Right ventricle myocardium superior (tissue), 1 donor: ENCODE measurements at regions not wholly inside any gene's neighbourhood (a gene's known extent, or its start where the extent isn't known, plus 50 kb on each side); places are given as distances from the start of the nearest gene placed in this dataset.

ENCODE experiments used
- ATAC-seq: fragments of 200-7000 bp; cut with Tn5 transposase; one replicate; pipeline ENCODE4 v1.9.1; 2020; ENCODE audit warnings: mild to moderate bottlenecking; ENCODE audit not compliant: poor library complexity
- DNase-seq: peaks from one replicate; pipeline ENCODE4 v3.0.0-alpha.2; 2020
- intact Hi-C: fragments of 100-400 bp; cut with DNase I; formaldehyde crosslinking; loops from one replicate; pipeline ENCODE4 v1.11.2; 2022
- donor health status: DM: no; HTN: yes; CAD: no; lungs with severe emphysema.

DNA sequence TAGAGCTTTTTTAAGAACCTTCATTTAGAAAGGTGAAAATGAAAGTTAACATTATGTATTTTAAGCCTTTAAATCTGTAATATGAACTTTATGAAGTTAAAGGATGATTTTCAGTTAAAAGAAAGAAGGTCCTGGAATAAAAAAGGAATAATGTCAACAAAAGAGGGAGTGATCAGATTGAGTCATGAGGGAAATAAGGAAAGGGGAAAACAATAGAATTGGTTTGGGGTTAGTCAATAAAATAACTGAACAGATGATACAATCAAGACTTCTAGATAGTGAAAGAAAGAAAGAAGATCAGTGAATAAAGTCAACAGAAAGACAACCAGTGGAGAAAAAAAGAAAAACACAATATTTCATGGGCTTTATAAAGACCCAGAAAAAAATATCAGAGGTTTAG lies 291.6 kb upstream of the ARSJ start:
- intact Hi-C loops = no loop called here
- ATAC-seq = no peak
- no peak for DNase-seq

DNA sequence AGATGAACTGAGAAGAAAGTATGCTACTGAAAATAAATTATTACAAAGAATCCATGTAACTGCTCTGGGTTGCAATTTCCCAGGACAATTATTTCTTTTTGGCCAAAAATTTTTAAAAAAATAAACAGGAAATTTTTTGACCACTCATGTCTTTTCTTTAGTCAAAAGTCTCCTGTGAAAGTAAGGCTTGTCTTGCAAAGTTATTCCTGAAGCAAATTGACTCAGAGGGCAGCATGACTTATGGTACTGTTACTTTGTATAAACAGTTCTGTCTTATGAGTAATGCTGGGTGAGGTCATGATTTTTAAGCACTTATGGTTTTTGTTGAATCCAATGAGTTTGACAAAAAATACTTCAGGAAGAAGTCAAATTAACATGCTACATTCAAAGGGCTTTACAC lies 292.8 kb upstream of the ARSJ start:
- ATAC-seq = no peak
- DNase-seq = no peak
- intact Hi-C loops = no loop called here

DNA sequence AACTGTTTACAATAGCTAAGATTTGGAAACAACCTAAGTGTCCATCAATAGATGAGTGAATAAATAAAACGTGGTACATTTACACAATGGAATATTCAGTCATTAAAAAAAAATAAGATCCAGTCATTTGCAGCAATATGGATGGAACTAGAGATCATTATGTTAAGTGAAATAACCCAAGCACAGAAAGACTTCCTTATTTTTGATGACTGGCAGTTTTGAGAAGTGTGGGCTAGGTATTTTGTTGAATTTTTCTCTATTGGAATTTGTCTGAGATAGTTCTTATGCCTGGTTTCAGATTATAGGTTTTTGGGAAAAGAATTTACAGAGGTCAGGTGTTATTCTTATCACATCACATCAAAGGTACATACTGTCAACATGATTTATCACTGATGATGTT lies 293.8 kb upstream of the ARSJ start:
- intact Hi-C loops = no loop called here
- ATAC-seq (no peak), DNase-seq (no peak)

GRCh38 chr4:114277690-114278089 lies 298.2 kb upstream of the ARSJ start:
- ATAC-seq = no peak
- intact Hi-C loops = no loop called here
- DNase-seq = no peak

DNA sequence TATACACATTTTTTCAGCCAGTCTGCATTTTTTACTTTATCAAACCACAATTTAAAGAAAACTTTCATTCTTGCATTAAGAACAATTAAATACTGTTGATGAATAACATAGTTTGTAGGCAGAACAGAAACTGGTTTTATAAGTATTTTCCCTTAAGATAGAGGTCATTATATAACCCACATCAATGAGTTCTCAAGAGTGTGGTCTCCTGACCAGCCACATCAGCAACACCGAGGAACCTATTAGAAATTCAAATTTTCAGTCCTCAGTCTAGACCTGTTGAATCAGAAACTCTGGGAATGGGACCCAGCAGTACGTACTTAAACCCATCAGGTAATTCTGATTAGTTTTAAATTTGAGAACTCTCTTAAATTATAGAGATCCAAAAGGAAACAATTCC lies 299.6 kb upstream of the ARSJ start:
- intact Hi-C loops = no loop called here
- ATAC-seq = no peak
- no peak for DNase-seq

- intact Hi-C loops = no loop called here
These were observed 300.3 kb upstream of the ARSJ start for GRCh38 chr4:114279711-114280110.

DNA sequence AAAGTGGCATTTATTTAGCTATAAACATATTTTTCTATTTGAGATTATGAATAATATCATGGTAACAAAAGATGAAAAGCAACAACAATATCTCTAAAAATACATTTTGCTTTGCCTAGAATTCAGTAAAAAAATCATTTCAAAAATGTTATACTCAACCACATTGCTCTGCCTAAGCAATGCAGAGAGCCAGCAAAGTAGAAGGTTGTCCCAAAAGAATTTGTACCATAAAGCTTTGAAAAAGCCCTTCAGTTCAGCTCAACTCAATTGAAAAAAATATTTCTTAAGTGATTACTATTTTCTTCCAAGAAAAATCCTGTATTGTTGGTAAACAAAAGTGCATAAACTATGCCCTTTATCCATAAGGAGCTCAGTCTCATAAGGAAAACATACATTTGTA lies 301.2 kb upstream of the ARSJ start:
- ATAC-seq = no peak
- intact Hi-C loops = no loop called here
- DNase-seq = no peak

More at GRCh38 chr4:114279711-114280110, 300.3 kb upstream of the ARSJ start:
- no peak for ATAC-seq
- no peak for DNase-seq

DNA sequence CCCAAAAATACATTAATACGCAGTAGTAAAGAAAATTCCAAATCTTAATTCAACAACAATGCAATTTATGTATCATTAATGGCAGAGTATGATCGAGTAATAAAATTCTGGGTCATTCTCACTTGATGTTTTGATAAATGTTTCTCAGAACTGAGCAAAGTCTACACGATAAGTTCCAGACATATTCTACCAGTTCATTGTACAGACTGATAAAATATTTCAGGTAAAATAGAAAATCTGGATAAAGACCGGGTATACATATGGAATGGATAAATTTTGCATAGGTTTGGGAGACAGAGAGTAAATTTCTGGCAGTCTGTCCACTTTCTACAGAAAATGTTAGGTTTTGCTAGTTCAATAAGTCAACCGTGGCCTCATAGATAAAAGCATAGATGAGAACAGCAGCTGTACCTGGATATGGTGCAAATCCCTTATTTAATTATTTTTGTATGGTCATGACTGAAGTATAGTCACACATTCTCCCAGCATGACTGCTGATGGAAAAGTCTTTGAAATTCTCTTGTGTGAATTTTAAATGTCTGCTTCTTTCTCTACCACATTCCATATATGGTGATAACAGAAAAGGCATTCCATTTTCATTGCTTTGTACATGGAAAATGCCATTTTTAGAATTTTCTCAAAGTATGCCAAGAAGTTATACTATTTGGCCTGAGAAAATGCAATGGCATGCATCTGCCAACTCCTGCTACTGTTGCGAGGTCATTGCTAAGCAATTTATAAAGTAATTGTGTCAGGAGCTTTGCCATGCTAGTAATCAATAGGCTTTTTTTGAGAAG lies 301.9 kb upstream of the ARSJ start:
- intact Hi-C loops = no loop called here
- ATAC-seq (no peak), DNase-seq (no peak)

GRCh38 chr4:114282937-114283336 lies 303.5 kb upstream of the ARSJ start:
- intact Hi-C loops = no loop called here
- DNase-seq (no peak), ATAC-seq (no peak)

DNA sequence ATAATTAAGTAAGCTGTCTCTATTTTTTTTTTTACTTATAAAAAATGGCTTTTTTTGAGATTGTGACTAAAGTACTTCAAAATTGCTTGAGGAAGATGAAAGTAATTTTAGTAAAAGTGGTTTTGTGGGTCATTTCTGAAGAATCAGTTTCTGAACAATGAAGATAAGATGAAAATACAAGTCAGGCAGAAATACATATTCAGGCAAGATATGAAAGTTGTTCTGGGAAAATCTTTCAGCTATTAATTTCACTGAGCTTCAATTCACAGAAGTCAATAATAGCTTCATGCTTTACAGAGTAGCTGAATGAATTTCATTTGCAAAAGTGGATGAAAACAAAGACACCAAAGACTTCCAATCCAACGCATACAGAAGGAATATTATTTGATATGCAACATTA lies 305.2 kb upstream of the ARSJ start:
- ATAC-seq (no peak), DNase-seq (no peak)
- intact Hi-C loops = no loop called here

DNA sequence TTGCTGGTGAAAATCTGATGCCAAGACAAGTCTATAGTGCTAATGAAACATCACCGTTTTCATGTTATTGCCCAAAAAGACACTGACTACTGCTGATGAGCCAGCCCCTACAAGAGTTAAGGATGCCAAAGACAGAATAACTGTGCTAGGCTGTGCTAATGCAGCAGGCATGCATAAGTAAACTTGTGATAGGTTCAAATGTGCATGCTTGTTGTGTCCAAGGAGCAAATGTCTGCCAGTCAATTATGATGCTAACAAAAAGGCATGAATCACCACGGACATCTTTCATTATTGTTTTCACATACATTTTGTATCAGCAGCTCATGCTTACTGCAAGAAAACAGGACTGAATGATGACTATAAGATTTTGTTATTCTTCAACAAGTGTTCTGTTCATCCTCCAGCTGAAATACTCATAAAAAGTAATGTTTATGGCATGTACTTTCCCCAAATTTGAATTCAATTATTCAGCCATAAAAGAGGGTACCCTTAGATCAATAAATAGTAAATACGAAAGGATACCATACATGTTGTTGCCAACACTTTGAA lies 306.9 kb upstream of the ARSJ start:
- ATAC-seq (no peak), DNase-seq (no peak)
- intact Hi-C loops = no loop called here

DNA sequence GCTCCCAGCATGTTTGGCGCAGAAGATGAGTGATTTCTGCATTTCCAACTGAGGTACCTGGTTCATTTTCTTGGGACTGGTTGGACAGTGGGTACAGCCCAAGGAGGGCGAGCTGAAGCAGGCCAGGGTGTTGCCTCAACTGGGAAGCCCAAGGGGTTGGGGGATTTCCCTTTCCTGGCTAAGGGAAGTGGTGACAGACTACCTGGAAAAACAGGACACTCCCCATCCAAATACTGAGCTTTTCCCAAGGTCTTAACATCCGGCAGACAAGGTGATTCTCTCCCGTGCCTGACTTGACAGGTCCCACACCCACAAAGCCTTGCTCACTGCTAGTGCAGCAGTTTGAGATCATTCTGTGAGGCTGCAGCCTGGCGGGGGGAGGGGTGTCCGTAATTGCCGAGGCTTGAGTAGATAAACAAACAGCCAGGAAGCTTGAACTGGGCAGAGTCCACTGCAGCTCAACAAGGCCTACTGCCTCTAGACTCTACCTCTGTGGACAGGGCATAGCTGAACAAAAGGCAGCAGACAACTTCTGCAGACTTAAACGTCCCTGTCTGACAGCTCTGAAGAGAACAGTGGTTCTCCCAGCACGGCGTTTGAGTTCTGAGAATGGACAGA lies 307.7 kb upstream of the ARSJ start:
- no peak for ATAC-seq

DNA sequence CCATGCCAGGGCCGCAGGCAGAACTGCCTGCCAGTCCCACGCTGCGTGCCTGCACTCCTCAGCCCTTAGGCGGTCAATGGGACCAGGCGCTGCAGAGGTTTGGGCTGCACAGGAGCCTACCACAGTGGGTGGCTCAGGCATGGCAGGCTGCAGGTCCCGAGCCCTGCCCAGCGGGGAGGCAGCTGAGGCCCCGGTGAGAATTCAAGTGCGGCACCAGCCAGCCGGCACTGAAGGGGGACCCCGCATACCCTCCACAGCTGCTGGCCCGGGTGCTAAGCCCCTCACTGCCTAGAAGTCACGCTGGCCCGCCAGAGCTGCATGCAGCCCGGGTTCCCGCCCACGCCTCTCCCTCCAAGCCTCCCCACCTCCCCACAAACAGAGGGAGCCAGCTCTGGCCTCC lies 302.5 kb upstream of the UGT8 start:
- DNase-seq = no peak
- ATAC-seq = no peak
- intact Hi-C loops = no loop called here

More for the DNA sequence above, 307.7 kb upstream of the ARSJ start:
- no peak for DNase-seq
- intact Hi-C loops = no loop called here

DNA sequence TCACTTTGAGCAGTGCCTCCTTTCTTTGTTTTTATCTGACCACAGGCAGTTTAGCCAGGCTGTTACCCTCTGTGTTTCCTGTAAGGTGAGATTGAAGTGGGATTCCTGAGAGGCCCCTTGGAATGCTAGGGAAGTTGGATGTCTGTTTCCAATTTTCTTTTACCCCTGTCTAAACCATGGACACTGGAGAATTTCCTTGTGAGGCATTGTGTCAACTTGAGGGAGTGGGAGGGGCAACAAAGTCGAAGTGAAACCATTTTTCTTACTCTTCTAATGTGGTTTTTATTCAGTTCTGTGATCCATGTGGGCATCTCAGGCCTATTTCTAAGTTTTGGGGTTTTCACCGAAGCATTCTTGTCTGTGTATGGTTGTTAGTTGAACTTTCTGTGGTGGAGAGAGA lies 296.1 kb upstream of the UGT8 start:
- no peak for ATAC-seq
- intact Hi-C loops = no loop called here

GRCh38 chr4:114304046-114304445 lies 294.6 kb upstream of the UGT8 start:
- intact Hi-C loops = no loop called here
- ATAC-seq = no peak

More for the DNA sequence above, 296.1 kb upstream of the UGT8 start:
- DNase-seq = no peak

GRCh38 chr4:114304567-114304966 lies 294.0 kb upstream of the UGT8 start:
- intact Hi-C loops = no loop called here
- ATAC-seq = no peak
- DNase-seq = no peak

More at GRCh38 chr4:114304046-114304445, 294.6 kb upstream of the UGT8 start:
- DNase-seq = no peak

- intact Hi-C loops = no loop called here
- no peak for ATAC-seq
- no peak for DNase-seq
These were observed 291.7 kb upstream of the UGT8 start for GRCh38 chr4:114306946-114307345.

GRCh38 chr4:114310296-114310925 lies 288.2 kb upstream of the UGT8 start:
- DNase-seq = no peak
- no peak for ATAC-seq
- intact Hi-C loops = no loop called here

DNA sequence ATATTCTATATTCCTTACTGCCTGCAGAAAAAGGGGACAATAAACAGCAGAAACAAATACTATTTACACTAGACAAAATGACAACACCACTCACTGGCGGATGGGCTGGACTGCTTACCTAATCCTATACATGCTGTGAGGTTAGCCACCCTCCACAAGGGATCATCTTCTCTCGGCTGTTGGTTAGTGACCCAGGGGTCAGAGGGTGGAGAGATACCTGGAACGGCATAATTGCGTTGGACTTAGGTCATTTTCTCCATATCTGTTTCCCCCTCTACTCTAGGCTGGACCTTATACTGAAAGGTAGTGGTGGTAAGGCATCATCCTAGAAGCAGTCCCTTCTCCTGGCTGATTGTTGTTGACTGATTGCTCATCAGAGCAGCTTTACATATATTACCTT lies 286.8 kb upstream of the UGT8 start:
- intact Hi-C loops = no loop called here
- DNase-seq (no peak), ATAC-seq (no peak)

DNA sequence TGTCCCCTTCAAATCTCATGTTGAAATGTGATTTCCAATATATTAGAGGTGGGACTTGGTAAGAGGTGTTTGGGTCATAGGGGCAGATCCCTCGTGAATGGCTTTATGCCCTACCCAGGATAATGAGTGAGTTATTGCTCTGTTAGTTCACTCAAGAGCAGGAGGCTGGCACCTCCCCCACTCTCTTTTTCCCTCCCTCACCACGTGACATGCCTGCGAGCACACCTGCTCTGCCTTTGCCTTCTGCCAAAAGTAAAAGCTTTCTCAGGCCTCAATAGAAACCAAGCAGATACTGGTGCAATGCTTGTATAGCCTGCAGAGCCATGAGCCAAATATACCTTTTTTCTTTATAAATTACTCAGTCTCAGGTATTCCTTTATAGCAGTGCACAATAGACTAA lies 286.3 kb upstream of the UGT8 start:
- DNase-seq (no peak), ATAC-seq (no peak)
- intact Hi-C loops = no loop called here
